SHP77 (cell line): ENCODE measurements at regions not wholly inside any gene's neighbourhood (a gene's known extent, or its start where the extent isn't known, plus 50 kb on each side); places are given as distances from the start of the nearest gene placed in this dataset.
"Not testable (repeated sequence)": the region's sequence is repeated elsewhere in the genome, so short reads cannot be mapped to it uniquely, and the experiment has no call there.

Source experiments
- DNase-seq, 2 experiments: peaks; one replicate each; lab custom pipeline; 2025; lab: John Stamatoyannopoulos, UW

DNA sequence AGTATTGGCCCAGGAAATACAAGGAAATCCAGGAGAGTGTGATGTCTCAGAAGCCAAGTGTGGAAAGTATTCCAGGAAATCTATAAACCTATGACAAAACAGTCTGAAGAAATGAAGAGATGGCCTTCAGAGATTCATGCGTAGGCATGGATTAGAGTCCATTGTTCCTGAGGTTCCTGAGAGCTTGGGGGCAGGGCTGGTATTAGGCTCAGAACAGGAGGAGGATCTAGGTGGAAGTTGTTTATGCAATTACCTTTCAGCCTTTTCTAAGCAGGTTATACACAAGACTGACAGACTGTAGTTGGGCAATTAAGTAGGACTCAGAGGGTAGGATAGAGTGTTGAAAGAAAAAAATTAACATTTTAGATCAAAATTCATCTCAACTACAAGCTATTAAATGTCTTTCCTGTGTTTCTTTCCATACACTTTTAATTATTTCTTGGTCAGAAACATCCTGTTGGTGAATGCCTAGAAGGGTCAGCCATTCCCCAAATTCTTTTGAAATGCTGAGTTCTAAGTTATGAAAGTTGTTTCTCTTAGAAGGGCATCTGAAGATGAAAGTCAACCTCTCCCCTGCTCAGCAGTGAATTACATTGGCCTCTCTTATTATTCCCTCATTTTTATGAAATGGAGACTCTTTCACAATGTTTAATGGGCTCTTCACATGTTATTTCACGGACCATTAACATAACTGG, 201.2 kb upstream of the MYLIP start:
- DNase-seq, result no peak

- DNase-seq, result no peak
These were observed 202.6 kb upstream of the MYLIP start for GRCh38 chr6:15926256-15926655.

DNA sequence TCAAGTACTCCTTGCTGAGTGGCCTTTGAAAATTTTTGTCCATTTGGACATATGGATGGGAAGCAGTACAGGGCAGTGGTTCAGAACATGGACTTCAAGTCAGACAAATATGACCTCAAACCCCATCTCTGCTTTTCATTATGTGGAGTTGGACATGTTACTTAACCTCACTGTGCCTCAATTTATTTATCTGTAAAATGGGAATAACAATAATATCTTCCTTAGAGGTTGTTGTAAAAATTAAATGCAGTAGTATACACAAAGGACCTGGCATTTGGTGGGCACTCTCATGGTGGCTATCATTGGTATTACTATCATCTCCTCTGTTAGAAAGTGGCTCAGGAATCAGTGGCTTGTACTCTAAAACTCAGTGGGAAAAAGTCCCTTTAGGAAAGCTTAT, 204.0 kb upstream of the MYLIP start:
- DNase-seq, result no peak

GRCh38 chr6:15922510-15923250, 206.2 kb upstream of the MYLIP start:
- no peak for DNase-seq

DNA sequence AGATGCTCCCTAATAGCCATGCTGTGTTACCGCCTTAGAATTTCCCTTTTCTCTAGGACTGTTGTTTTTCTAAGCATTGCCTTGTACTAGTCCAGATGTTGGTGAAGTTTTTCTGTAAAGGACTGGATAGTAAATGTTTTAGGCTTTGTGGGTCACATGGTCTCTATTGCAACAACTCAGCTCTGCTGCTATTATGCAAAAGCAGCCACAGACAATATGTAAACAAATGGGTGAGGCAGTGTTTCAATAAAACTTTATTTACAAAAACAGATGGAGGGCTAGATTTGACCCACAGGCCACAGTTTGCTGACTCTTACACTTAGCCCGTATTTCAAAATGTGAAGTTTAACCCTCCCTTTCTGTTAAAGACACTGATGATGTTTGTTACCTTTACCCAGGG, 207.6 kb upstream of the MYLIP start:
- DNase-seq, result no peak

GRCh38 chr6:15916581-15916980, 212.3 kb upstream of the MYLIP start:
- DNase-seq, result no peak

GRCh38 chr6:15915508-15916178, 213.2 kb upstream of the MYLIP start:
- no peak for DNase-seq

DNA sequence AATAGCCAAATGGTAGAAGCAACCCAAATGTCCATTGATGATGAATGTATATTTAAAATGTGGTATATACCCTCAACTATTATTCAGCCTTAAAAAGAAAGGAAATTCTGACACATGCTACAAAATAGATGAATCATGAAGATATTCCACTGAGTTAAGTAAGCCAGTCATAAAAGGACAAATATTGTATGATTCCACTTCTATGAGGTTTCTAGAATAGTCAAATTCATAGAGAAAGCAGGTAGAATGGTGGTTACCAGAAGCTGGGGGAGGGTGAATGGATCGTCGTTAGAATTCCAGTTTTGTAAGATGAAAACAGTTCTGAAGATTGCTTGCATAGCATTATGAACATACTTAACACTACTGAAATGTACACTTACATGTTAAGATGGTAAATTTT, 214.3 kb upstream of the MYLIP start:
- no peak for DNase-seq

- DNase-seq, result no peak
These were observed 215.3 kb upstream of the MYLIP start for GRCh38 chr6:15913573-15913972.

- no peak for DNase-seq
These were observed 216.1 kb upstream of the MYLIP start for GRCh38 chr6:15912505-15913400.

DNA sequence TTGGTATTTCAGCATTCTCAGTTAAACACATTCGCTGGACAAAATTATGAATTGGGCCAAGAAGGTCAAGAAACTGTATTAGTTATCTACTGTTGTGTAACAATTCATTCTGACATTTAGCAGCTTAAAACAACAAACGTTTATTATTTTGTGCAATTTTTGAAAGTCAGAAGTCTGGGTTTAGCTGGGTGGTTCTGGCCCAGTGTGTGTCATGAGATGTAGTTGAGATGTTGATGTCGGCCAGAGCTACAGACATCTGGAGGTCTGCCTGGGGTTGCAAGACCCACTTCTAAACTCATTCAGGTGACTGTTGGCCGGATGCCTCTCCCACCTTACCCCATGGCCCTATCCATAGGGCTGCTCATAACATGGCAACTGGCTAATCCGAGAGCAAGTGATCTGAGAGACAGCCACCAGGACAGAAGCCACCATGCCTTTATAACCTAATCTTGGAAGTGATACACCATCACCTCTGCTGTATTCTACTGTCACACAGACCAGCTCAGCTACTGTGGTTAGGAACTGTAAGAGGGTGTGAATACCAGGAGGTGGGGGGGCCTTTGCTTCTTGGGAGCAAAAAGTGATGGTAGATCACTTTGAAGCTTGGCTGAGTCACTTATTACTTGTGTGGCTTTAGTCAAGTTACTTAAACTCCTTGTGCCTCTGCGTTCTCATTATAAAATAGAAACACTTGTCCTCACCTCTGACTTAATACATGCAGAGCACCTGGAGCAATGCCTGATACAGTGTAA, 217.0 kb upstream of the MYLIP start:
- DNase-seq, result no peak

- no peak for DNase-seq
These were observed 219.4 kb upstream of the MYLIP start for GRCh38 chr6:15909290-15910070.

DNA sequence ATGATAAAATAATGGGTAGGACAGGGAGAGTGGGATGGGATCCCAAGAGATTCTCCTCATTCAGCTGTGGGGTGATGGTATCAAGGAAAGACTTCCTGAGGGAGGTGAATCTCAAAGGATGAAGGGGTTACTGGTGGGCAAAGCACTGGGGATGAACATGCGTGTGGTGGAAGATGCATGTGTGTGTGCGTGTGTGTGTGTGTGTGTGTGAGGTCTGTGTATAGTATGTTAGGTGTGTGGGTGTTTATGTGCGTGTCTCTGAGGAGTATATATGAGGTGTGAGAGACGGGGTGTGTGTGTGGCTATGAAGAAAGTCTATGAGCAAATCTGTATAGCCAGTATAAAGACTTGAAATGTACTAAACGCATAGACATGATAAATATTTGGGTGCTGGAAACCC, 220.0 kb upstream of the MYLIP start:
- DNase-seq, result no peak

DNA sequence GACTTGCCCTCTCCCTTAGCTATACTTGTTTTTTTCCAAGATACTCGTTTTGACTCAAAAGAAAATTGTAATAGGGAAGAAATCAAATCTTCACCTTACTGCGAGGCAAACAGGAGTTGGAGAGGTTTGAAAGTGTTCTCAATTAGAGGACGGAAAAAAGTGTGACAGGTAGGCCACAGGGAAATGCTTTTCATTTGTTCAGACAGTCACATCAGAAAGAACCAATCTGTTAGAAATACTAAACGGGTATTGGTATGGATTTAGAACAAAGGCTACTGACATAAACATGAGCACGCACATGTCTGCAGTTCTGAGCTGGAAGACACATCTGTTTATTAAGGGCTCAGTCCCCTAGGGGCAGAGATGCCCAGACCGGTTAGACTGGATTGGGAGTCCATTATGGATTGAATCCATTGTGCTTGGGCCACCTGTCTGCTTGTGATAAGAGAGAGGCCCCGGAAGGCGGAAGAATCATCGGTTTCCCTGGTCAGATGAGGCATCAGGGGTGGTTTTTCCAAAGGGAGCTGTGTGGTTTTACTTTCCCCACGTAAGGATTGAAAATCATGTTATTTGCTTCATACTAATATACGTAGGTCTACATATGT, 220.9 kb upstream of the MYLIP start:
- DNase-seq, result no peak

GRCh38 chr6:15907220-15907913, 221.5 kb upstream of the MYLIP start:
- not testable (repeated sequence) for DNase-seq

DNA sequence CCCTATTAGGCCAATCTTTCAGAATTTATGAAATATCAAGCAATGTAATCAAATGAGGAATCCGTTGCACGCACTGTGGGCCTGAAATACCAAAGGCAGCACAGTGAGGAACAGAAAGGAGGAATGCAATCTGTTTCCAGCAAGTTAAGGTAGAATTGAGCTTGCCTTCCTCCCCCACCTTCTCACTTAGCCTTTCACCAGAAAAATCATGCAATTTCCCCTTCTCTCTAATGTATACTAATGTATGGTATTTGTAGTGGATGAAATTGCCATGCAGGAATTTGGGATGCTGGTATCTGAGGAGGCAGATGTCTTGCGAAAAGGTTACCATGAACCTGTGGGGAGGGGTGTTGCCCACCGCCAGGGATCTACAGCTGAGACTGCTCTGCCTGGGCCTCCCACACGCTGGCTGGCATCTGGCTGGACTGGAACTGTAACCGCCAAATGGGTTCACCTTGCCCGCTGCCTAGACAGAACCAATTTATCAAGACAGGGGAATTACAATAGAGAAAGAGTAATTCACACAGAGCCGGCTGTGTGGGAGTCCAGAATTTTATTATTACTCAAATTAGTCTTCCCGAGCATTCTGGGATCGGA, 222.4 kb upstream of the MYLIP start:
- DNase-seq, result no peak

DNA sequence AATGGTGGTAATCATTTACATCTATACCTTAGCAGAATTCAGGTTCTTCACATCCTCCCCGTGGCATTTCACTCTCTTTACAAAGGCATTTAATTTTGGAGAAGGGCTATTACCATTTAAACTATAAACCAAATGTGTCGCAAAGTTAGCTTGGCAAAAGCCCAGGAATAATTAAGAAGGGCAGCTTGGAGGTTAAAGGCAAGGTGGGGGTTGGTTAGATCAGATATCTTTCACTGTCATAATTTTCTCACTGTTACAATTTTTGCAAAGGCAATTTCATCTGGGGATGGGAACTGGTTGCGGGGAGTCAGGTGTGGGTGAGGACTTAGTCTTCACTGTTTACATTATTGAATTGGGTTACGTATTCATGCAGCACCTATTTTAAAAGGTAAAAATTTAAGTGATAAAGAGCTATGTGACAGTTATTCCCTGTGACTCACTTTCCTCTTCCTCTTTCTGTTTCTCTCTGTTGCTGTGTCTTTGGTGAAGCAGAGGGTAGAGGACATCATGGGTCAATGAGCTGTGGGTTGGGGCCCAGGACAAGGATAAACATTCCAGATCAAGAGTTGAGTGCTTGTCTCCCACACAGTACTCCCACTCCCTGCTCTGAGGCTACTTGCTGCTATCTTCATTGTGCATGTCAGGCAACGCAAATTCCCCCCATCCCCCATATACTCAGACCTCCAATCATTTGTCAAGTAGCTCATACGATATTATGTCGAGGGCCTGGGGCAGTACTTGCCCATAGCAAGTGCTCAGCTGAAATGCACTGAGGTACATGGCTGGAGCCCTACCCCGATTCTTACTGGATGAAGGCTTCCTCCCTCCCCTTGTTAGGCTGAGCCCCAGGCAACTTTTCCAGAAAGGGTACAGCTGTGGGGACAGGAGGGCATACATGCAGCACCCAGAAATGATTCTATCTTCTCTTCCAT, 223.1 kb upstream of the MYLIP start:
- DNase-seq, result no peak
